T1000 (cell line): ENCODE measurements at regions not wholly inside any gene's neighbourhood (a gene's known extent, or its start where the extent isn't known, plus 50 kb on each side); places are given as distances from the start of the nearest gene placed in this dataset.
A peak's percentile ranks its signal among the peaks of the same experiment; 100 is the strongest.

Experiments used
- DNase-seq: peaks from one replicate; lab custom pipeline; 2025; ENCODE audit warnings: mixed read lengths; lab: John Stamatoyannopoulos, UW

- DNase-seq, result no peak
These were observed 51.0 kb downstream of the CCDC54 start for GRCh38 chr3:107428051-107428858.

- DNase-seq, result no peak
These were observed 52.3 kb downstream of the CCDC54 start for GRCh38 chr3:107429320-107430181.

GRCh38 chr3:107430214-107430995, 53.2 kb downstream of the CCDC54 start:
- DNase-seq, result no peak

GRCh38 chr3:107430996-107431245, 53.7 kb downstream of the CCDC54 start:
- DNase-seq, result no peak

GRCh38 chr3:107431246-107432012, 54.2 kb downstream of the CCDC54 start:
- peak; percentile 23 for DNase-seq

GRCh38 chr3:107432013-107432515, 54.8 kb downstream of the CCDC54 start:
- DNase-seq, result no peak

- DNase-seq, result no peak
These were observed 55.4 kb downstream of the CCDC54 start for GRCh38 chr3:107432646-107433045.

GRCh38 chr3:107436029-107436428, 58.8 kb downstream of the CCDC54 start:
- DNase-seq, result no peak

- no peak for DNase-seq
These were observed 61.4 kb downstream of the CCDC54 start for GRCh38 chr3:107438671-107439070.

GRCh38 chr3:107441617-107442016, 64.4 kb downstream of the CCDC54 start:
- no peak for DNase-seq

GRCh38 chr3:107443461-107443860, 66.2 kb downstream of the CCDC54 start:
- DNase-seq, result no peak

- no peak for DNase-seq
These were observed 69.5 kb downstream of the CCDC54 start for GRCh38 chr3:107446706-107447105.

GRCh38 chr3:107450254-107450893, 72.4 kb upstream of the BBX start:
- peak; percentile 11 for DNase-seq

GRCh38 chr3:107452436-107452835, 70.3 kb upstream of the BBX start:
- no peak for DNase-seq

- no peak for DNase-seq
These were observed 69.3 kb upstream of the BBX start for GRCh38 chr3:107453504-107453903.

GRCh38 chr3:107455621-107456020, 67.1 kb upstream of the BBX start:
- DNase-seq, result no peak

- DNase-seq, result no peak
These were observed 66.3 kb upstream of the BBX start for GRCh38 chr3:107456501-107456900.

- no peak for DNase-seq
These were observed 63.9 kb upstream of the BBX start for GRCh38 chr3:107458871-107459270.

- no peak for DNase-seq
These were observed 61.0 kb upstream of the BBX start for GRCh38 chr3:107461721-107462120.

GRCh38 chr3:107464037-107464436, 58.7 kb upstream of the BBX start:
- no peak for DNase-seq

- DNase-seq, result no peak
These were observed 57.6 kb upstream of the BBX start for GRCh38 chr3:107465064-107465631.
